ENCODE measurements at regions not wholly inside any gene's neighbourhood (a gene's known extent, or its start where the extent isn't known, plus 50 kb on each side); places are given as distances from the start of the nearest gene placed in this dataset.
A peak's percentile ranks its signal among the peaks of the same experiment; 100 is the strongest.

DNA sequence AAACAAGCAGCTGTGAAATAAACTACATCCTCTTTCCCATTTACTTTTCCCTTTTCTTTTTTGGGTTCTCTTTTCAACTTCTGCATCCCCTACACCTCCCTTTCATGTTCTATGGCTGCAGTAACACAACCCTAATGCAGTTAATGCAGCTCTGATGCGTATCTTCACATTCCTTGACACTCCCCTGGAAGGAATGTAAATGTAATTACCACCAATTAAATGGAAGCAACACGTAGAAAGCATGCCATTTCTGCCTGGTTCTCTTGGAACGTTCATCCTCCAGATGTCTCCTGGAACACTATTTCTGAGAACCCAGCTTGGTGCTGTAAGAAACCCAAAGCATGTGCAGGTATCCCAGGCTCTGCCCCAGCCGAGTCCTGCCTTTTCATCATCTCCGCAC is 166.8 kb upstream of the FREM2 start:
- no peak overlapping the region for H3K4me3 ChIP-seq (ENCODE audit: insufficient read depth in 1 of 2, low read depth in 1 of 2, low read length in 2 of 2)
- H3K27ac ChIP-seq (ENCODE audit: low read length, poor library complexity, severe bottlenecking): no peak overlapping the region
- H3K79me1 ChIP-seq (replicated peaks; ENCODE audit: low read length, poor library complexity, severe bottlenecking): no peaks in the 10 kb centered on the region
- H3K14ac ChIP-seq (ENCODE audit: low read length in 2 of 2): no peak overlapping the region
- no peaks in the 10 kb centered on the region for H3K36me3 ChIP-seq (ENCODE audit: control insufficient read depth in 1 of 2, insufficient read depth in 2 of 2, low read depth in 1 of 2, low read length in 2 of 2)
- H2BK5ac ChIP-seq (ENCODE audit: low read depth, low read length, poor library complexity, severe bottlenecking): no peak overlapping the region
- no peak overlapping the region for H3K18ac ChIP-seq (ENCODE audit: low read depth in 1 of 2, low read length in 2 of 2)
- no peak overlapping the region for H4K8ac ChIP-seq (ENCODE audit: low read length)
- H3K27me3 ChIP-seq (ENCODE audit: control insufficient read depth in 1 of 2, insufficient read depth in 1 of 2, low read length in 2 of 2): peaks cover 0 to 9% of the 10 kb centered on the region in 2 experiments
- no peak overlapping the region for H3K9ac ChIP-seq (ENCODE audit: low read length)
- H2AFZ ChIP-seq (ENCODE audit: low read depth, low read length): no peak overlapping the region
- H3K4ac ChIP-seq (ENCODE audit: low read depth in 1 of 2, low read length in 2 of 2): no peak overlapping the region
- H4K91ac ChIP-seq (ENCODE audit: low read length): no peak overlapping the region
- no peak overlapping the region for H2BK15ac ChIP-seq (ENCODE audit: low read depth, poor library complexity, severe bottlenecking)
- no peaks in the 10 kb centered on the region for H3K9me3 ChIP-seq (ENCODE audit: control insufficient read depth, low read length)
- no peak overlapping the region for H2BK120ac ChIP-seq (ENCODE audit: low read depth, low read length)
- H2AK5ac ChIP-seq (ENCODE audit: low read length, severe bottlenecking): no peak overlapping the region
- H3K4me1 ChIP-seq (ENCODE audit: control insufficient read depth, insufficient read depth, low read depth, low read length): no peaks in the 10 kb centered on the region
- no peak overlapping the region for H3K23ac ChIP-seq (ENCODE audit: low read length in 2 of 2)
- H2BK12ac ChIP-seq (ENCODE audit: low read length in 2 of 2): no peak overlapping the region
- no peak for DNase-seq
- no peak overlapping the region for H3K4me2 ChIP-seq (ENCODE audit: low read length, poor library complexity, severe bottlenecking)
- 53% methylated on average over 5 of the region's 5 CpGs for WGBS

- H2AK5ac ChIP-seq (ENCODE audit: low read length, severe bottlenecking): no peak overlapping the region
- no peak overlapping the region for H3K18ac ChIP-seq (ENCODE audit: low read depth in 1 of 2, low read length in 2 of 2)
- no peak overlapping the region for H3K9ac ChIP-seq (ENCODE audit: low read length)
- H3K4me3 ChIP-seq (ENCODE audit: insufficient read depth in 1 of 2, low read depth in 1 of 2, low read length in 2 of 2): no peak overlapping the region
- no peak overlapping the region for H3K14ac ChIP-seq (ENCODE audit: low read length in 2 of 2)
- DNase-seq: no peak
- no peak overlapping the region for H2BK120ac ChIP-seq (ENCODE audit: low read depth, low read length)
- H4K8ac ChIP-seq (ENCODE audit: low read length): no peak overlapping the region
- no peak overlapping the region for H2BK5ac ChIP-seq (ENCODE audit: low read depth, low read length, poor library complexity, severe bottlenecking)
- no peaks in the 10 kb centered on the region for H3K9me3 ChIP-seq (ENCODE audit: control insufficient read depth, low read length)
- no peaks in the 10 kb centered on the region for H3K36me3 ChIP-seq (ENCODE audit: control insufficient read depth in 1 of 2, insufficient read depth in 2 of 2, low read depth in 1 of 2, low read length in 2 of 2)
- no peak overlapping the region for H3K4ac ChIP-seq (ENCODE audit: low read depth in 1 of 2, low read length in 2 of 2)
- H3K27me3 ChIP-seq (ENCODE audit: control insufficient read depth in 1 of 2, insufficient read depth in 1 of 2, low read length in 2 of 2): peaks cover 0 to 3% of the 10 kb centered on the region in 2 experiments
- no peak overlapping the region for H2BK12ac ChIP-seq (ENCODE audit: low read length in 2 of 2)
- H3K79me1 ChIP-seq (replicated peaks; ENCODE audit: low read length, poor library complexity, severe bottlenecking): no peaks in the 10 kb centered on the region
- no peak overlapping the region for H2BK15ac ChIP-seq (ENCODE audit: low read depth, poor library complexity, severe bottlenecking)
- H3K27ac ChIP-seq (ENCODE audit: low read length, poor library complexity, severe bottlenecking): no peak overlapping the region
- H3K23ac ChIP-seq (ENCODE audit: low read length in 2 of 2): no peak overlapping the region
- H3K4me1 ChIP-seq (ENCODE audit: control insufficient read depth, insufficient read depth, low read depth, low read length): no peaks in the 10 kb centered on the region
- WGBS: 89% methylated on average over 5 of the region's 5 CpGs
- no peak overlapping the region for H2AFZ ChIP-seq (ENCODE audit: low read depth, low read length)
- no peak overlapping the region for H4K91ac ChIP-seq (ENCODE audit: low read length)
- no peak overlapping the region for H3K4me2 ChIP-seq (ENCODE audit: low read length, poor library complexity, severe bottlenecking)
Observed at GRCh38 chr13:38527140-38527539, 159.7 kb upstream of the FREM2 start.

GRCh38 chr13:38528986-38529385 is 157.9 kb upstream of the FREM2 start:
- no peaks in the 10 kb centered on the region for H3K36me3 ChIP-seq (ENCODE audit: control insufficient read depth in 1 of 2, insufficient read depth in 2 of 2, low read depth in 1 of 2, low read length in 2 of 2)
- 62% methylated on average over 2 of the region's 2 CpGs for WGBS

DNA sequence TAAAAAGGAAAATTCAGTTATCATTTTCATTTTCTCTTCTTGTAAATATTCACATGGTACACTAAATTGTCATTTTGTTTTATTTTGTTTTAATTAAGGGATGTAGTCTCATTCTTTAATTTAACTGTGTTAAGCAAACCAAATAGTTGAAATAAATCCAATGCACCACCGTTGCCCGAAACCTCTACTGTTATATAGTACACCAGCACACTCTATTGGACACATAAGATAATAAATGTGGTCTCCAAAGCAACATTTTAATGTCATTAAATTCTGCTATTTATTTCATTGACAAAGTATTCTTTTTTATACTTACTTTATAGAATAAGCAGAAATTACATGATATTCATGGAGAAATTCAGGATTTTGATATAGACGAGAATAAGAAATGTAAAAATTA is 156.4 kb upstream of the FREM2 start:
- no peak overlapping the region for H2BK120ac ChIP-seq (ENCODE audit: low read depth, low read length)
- no peak overlapping the region for H3K4me3 ChIP-seq (ENCODE audit: insufficient read depth in 1 of 2, low read depth in 1 of 2, low read length in 2 of 2)
- no peak overlapping the region for H3K9ac ChIP-seq (ENCODE audit: low read length)
- H2BK15ac ChIP-seq (ENCODE audit: low read depth, poor library complexity, severe bottlenecking): no peak overlapping the region
- no peaks in the 10 kb centered on the region for H3K79me1 ChIP-seq (replicated peaks; ENCODE audit: low read length, poor library complexity, severe bottlenecking)
- no peak overlapping the region for H3K27ac ChIP-seq (ENCODE audit: low read length, poor library complexity, severe bottlenecking)
- H2AK5ac ChIP-seq (ENCODE audit: low read length, severe bottlenecking): no peak overlapping the region
- no peak overlapping the region for H2BK5ac ChIP-seq (ENCODE audit: low read depth, low read length, poor library complexity, severe bottlenecking)
- no peak overlapping the region for H3K23ac ChIP-seq (ENCODE audit: low read length in 2 of 2)
- no peak overlapping the region for H2BK12ac ChIP-seq (ENCODE audit: low read length in 2 of 2)
- H4K91ac ChIP-seq (ENCODE audit: low read length): no peak overlapping the region
- DNase-seq: peak; percentile 5
- H3K4ac ChIP-seq (ENCODE audit: low read depth in 1 of 2, low read length in 2 of 2): no peak overlapping the region
- WGBS: 63% methylated on average over 2 of the region's 3 CpGs
- H3K27me3 ChIP-seq (ENCODE audit: control insufficient read depth in 1 of 2, insufficient read depth in 1 of 2, low read length in 2 of 2): peaks cover 0 to 3% of the 10 kb centered on the region in 2 experiments
- no peak overlapping the region for H3K14ac ChIP-seq (ENCODE audit: low read length in 2 of 2)
- H3K9me3 ChIP-seq (ENCODE audit: control insufficient read depth, low read length): no peaks in the 10 kb centered on the region
- no peak overlapping the region for H4K8ac ChIP-seq (ENCODE audit: low read length)
- no peak overlapping the region for H3K4me2 ChIP-seq (ENCODE audit: low read length, poor library complexity, severe bottlenecking)
- H2AFZ ChIP-seq (ENCODE audit: low read depth, low read length): no peak overlapping the region
- H3K4me1 ChIP-seq (ENCODE audit: control insufficient read depth, insufficient read depth, low read depth, low read length): no peaks in the 10 kb centered on the region
- H3K18ac ChIP-seq (ENCODE audit: low read depth in 1 of 2, low read length in 2 of 2): no peak overlapping the region
- H3K36me3 ChIP-seq (ENCODE audit: control insufficient read depth in 1 of 2, insufficient read depth in 2 of 2, low read depth in 1 of 2, low read length in 2 of 2): no peaks in the 10 kb centered on the region

More at GRCh38 chr13:38528986-38529385, 157.9 kb upstream of the FREM2 start:
- no peak overlapping the region for H2BK12ac ChIP-seq (ENCODE audit: low read length in 2 of 2)
- no peak overlapping the region for H4K91ac ChIP-seq (ENCODE audit: low read length)
- H3K18ac ChIP-seq (ENCODE audit: low read depth in 1 of 2, low read length in 2 of 2): no peak overlapping the region
- H2BK120ac ChIP-seq (ENCODE audit: low read depth, low read length): no peak overlapping the region
- H3K4me2 ChIP-seq (ENCODE audit: low read length, poor library complexity, severe bottlenecking): no peak overlapping the region
- H3K27ac ChIP-seq (ENCODE audit: low read length, poor library complexity, severe bottlenecking): no peak overlapping the region
- no peaks in the 10 kb centered on the region for H3K4me1 ChIP-seq (ENCODE audit: control insufficient read depth, insufficient read depth, low read depth, low read length)
- H3K14ac ChIP-seq (ENCODE audit: low read length in 2 of 2): no peak overlapping the region
- H3K79me1 ChIP-seq (replicated peaks; ENCODE audit: low read length, poor library complexity, severe bottlenecking): no peaks in the 10 kb centered on the region
- H3K4ac ChIP-seq (ENCODE audit: low read depth in 1 of 2, low read length in 2 of 2): no peak overlapping the region
- no peak overlapping the region for H2AFZ ChIP-seq (ENCODE audit: low read depth, low read length)
- peaks cover 0 to 3% of the 10 kb centered on the region in 2 experiments for H3K27me3 ChIP-seq (ENCODE audit: control insufficient read depth in 1 of 2, insufficient read depth in 1 of 2, low read length in 2 of 2)
- no peak overlapping the region for H4K8ac ChIP-seq (ENCODE audit: low read length)
- no peak overlapping the region for H3K4me3 ChIP-seq (ENCODE audit: insufficient read depth in 1 of 2, low read depth in 1 of 2, low read length in 2 of 2)
- no peaks in the 10 kb centered on the region for H3K9me3 ChIP-seq (ENCODE audit: control insufficient read depth, low read length)
- no peak for DNase-seq
- no peak overlapping the region for H3K23ac ChIP-seq (ENCODE audit: low read length in 2 of 2)
- H2AK5ac ChIP-seq (ENCODE audit: low read length, severe bottlenecking): no peak overlapping the region
- H2BK5ac ChIP-seq (ENCODE audit: low read depth, low read length, poor library complexity, severe bottlenecking): no peak overlapping the region
- no peak overlapping the region for H3K9ac ChIP-seq (ENCODE audit: low read length)
- H2BK15ac ChIP-seq (ENCODE audit: low read depth, poor library complexity, severe bottlenecking): no peak overlapping the region
